Adipocyte (in vitro differentiated cells): ENCODE measurements at regions not wholly inside any gene's neighbourhood (a gene's known extent, or its start where the extent isn't known, plus 50 kb on each side); places are given as distances from the start of the nearest gene placed in this dataset.

Experiments
- DNase-seq: peaks from one replicate; pipeline ENCODE4 v3.0.0-alpha.2; 2015; ENCODE audit warnings: low read depth
- H3K27me3 ChIP-seq: replicated peaks from 2 replicates; pipeline ENCODE4 v1.7.0; 2013; ENCODE audit warnings: mild to moderate bottlenecking, low read length, moderate library complexity; ENCODE audit not compliant: control insufficient read depth, insufficient read depth
- H3K36me3 ChIP-seq: 2 replicates; pipeline ENCODE4 v1.7.0; 2013; ENCODE audit warnings: low read length, mild to moderate bottlenecking, moderate library complexity; ENCODE audit not compliant: control insufficient read depth, insufficient read depth, severe bottlenecking
- H3K4me1 ChIP-seq: 2 replicates; pipeline ENCODE4 v1.7.0; 2013; ENCODE audit warnings: mild to moderate bottlenecking, low read length, moderate library complexity; ENCODE audit not compliant: control insufficient read depth, insufficient read depth
- H3K4me3 ChIP-seq: 2 replicates; pipeline ENCODE4 v1.7.0; 2013; ENCODE audit warnings: mild to moderate bottlenecking, low read length, moderate library complexity
- H3K9ac ChIP-seq: 2 replicates; pipeline ENCODE4 v1.7.0; 2013; ENCODE audit warnings: mild to moderate bottlenecking, low read length, moderate library complexity
- H3K9me3 ChIP-seq: 2 replicates; pipeline ENCODE4 v1.7.0; 2013; ENCODE audit warnings: mild to moderate bottlenecking, low read length, moderate library complexity; ENCODE audit not compliant: control insufficient read depth

GRCh38 chr7:131620673-131621609, 64.5 kb upstream of the PODXL start:
- peaks cover 5% of the 10 kb centered on the region for H3K4me1 ChIP-seq
- H3K4me3 ChIP-seq: no peak overlapping the region
- H3K9me3 ChIP-seq: no peaks in the 10 kb centered on the region
- no peaks in the 10 kb centered on the region for H3K27me3 ChIP-seq
- H3K36me3 ChIP-seq: no peaks in the 10 kb centered on the region
- no peak for DNase-seq
- no peak overlapping the region for H3K9ac ChIP-seq

- no peaks in the 10 kb centered on the region for H3K27me3 ChIP-seq
- H3K9ac ChIP-seq: no peak overlapping the region
- H3K4me3 ChIP-seq: no peak overlapping the region
- no peaks in the 10 kb centered on the region for H3K9me3 ChIP-seq
- no peaks in the 10 kb centered on the region for H3K4me1 ChIP-seq
- no peaks in the 10 kb centered on the region for H3K36me3 ChIP-seq
- DNase-seq: no peak
Observed at GRCh38 chr7:131619336-131620305, 63.2 kb upstream of the PODXL start.

GRCh38 chr7:131618391-131618790, 62.0 kb upstream of the PODXL start:
- Histone ChIP-seq H3K4me3 (no peak overlapping the region), H3K4me1 (no peaks in the 10 kb centered on the region), H3K27me3 (no peaks in the 10 kb centered on the region), H3K9me3 (no peaks in the 10 kb centered on the region), H3K36me3 (no peaks in the 10 kb centered on the region), H3K9ac (no peak overlapping the region)
- DNase-seq: no peak

GRCh38 chr7:131616487-131617200, 60.2 kb upstream of the PODXL start:
- no peak overlapping the region for H3K9ac ChIP-seq
- H3K4me3 ChIP-seq: no peak overlapping the region
- H3K9me3 ChIP-seq: no peaks in the 10 kb centered on the region
- no peaks in the 10 kb centered on the region for H3K27me3 ChIP-seq
- H3K4me1 ChIP-seq: no peaks in the 10 kb centered on the region
- no peaks in the 10 kb centered on the region for H3K36me3 ChIP-seq
- DNase-seq: no peak

GRCh38 chr7:131613909-131614308, 57.5 kb upstream of the PODXL start:
- Histone ChIP-seq H3K9ac (no peak overlapping the region), H3K36me3 (no peaks in the 10 kb centered on the region), H3K4me3 (no peak overlapping the region), H3K4me1 (no peaks in the 10 kb centered on the region), H3K9me3 (no peaks in the 10 kb centered on the region), H3K27me3 (no peaks in the 10 kb centered on the region)
- no peak for DNase-seq

- H3K36me3 ChIP-seq: no peaks in the 10 kb centered on the region
- no peak overlapping the region for H3K9ac ChIP-seq
- H3K4me3 ChIP-seq: no peak overlapping the region
- H3K9me3 ChIP-seq: no peaks in the 10 kb centered on the region
- peaks cover 4% of the 10 kb centered on the region for H3K4me1 ChIP-seq
- DNase-seq: no peak
- H3K27me3 ChIP-seq: no peaks in the 10 kb centered on the region
Observed at GRCh38 chr7:131610007-131610406, 53.6 kb upstream of the PODXL start.

GRCh38 chr7:131608116-131608500, 51.7 kb upstream of the PODXL start:
- Histone ChIP-seq H3K4me1 (peaks cover 9% of the 10 kb centered on the region), H3K27me3 (no peaks in the 10 kb centered on the region), H3K9ac (no peak overlapping the region), H3K36me3 (no peaks in the 10 kb centered on the region), H3K9me3 (no peaks in the 10 kb centered on the region), H3K4me3 (no peak overlapping the region)
- DNase-seq: no peak

- Histone ChIP-seq H3K36me3 (no peaks in the 10 kb centered on the region), H3K4me1 (peaks cover 9% of the 10 kb centered on the region), H3K9ac (no peak overlapping the region), H3K27me3 (no peaks in the 10 kb centered on the region), H3K4me3 (no peak overlapping the region), H3K9me3 (no peaks in the 10 kb centered on the region)
- DNase-seq: no peak
Observed at GRCh38 chr7:131607291-131608115, 51.1 kb upstream of the PODXL start.

- no peak for DNase-seq
- Histone ChIP-seq H3K36me3 (no peaks in the 10 kb centered on the region), H3K9me3 (no peaks in the 10 kb centered on the region), H3K9ac (no peak overlapping the region), H3K27me3 (no peaks in the 10 kb centered on the region), H3K4me1 (peaks cover 9% of the 10 kb centered on the region), H3K4me3 (no peak overlapping the region)
Observed at GRCh38 chr7:131606346-131607290, 50.2 kb upstream of the PODXL start.
